HEK293T (cell line): ENCODE measurements at regions not wholly inside any gene's neighbourhood (a gene's known extent, or its start where the extent isn't known, plus 50 kb on each side); places are given as distances from the start of the nearest gene placed in this dataset.

Source experiments
- BHLHE40 ChIP-seq: fragments of 450-650 bp; IDR thresholded peaks from 2 replicates; pipeline ENCODE4 v1.6.1; 2016; ENCODE audit warnings: mild to moderate bottlenecking, moderate library complexity, borderline replicate concordance
- ELF4 ChIP-seq: fragments of 450-650 bp; IDR thresholded peaks from 2 replicates; pipeline ENCODE4 v1.6.1; 2017; ENCODE audit warnings: antibody characterized with exemption
- FOXA1 ChIP-seq: fragments of 450-650 bp; IDR thresholded peaks from 2 replicates; pipeline ENCODE4 v1.6.1; 2016; ENCODE audit warnings: mild to moderate bottlenecking
- FOXK2 ChIP-seq: fragments of 450-650 bp; IDR thresholded peaks from 2 replicates; pipeline ENCODE4 v1.6.1; 2016; ENCODE audit warnings: mild to moderate bottlenecking
- HDGF ChIP-seq: fragments of 450-650 bp; IDR thresholded peaks from 2 replicates; pipeline ENCODE4 v1.6.1; 2017; ENCODE audit warnings: antibody characterized with exemption, borderline replicate concordance
- LEF1 ChIP-seq: fragments of 450-650 bp; IDR thresholded peaks from 2 replicates; pipeline ENCODE4 v1.6.1; 2017; ENCODE audit warnings: mild to moderate bottlenecking, borderline replicate concordance
- NFRKB ChIP-seq: fragments of 450-650 bp; IDR thresholded peaks from 2 replicates; pipeline ENCODE4 v1.6.1; 2016; ENCODE audit warnings: mild to moderate bottlenecking, moderate library complexity
- PKNOX1 ChIP-seq: fragments of 450-650 bp; IDR thresholded peaks from 2 replicates; pipeline ENCODE4 v1.6.1; 2016
- SP1 ChIP-seq: fragments of 450-650 bp; IDR thresholded peaks from 2 replicates; pipeline ENCODE4 v1.6.1; 2017
- SUZ12 ChIP-seq: fragments of 450-650 bp; IDR thresholded peaks from 2 replicates; pipeline ENCODE4 v1.6.1; 2016; ENCODE audit warnings: mild to moderate bottlenecking
- TARDBP ChIP-seq: fragments of 450-650 bp; IDR thresholded peaks from 2 replicates; pipeline ENCODE4 v1.6.1; 2016
- ZNF384 ChIP-seq: fragments of 450-650 bp; IDR thresholded peaks from 2 replicates; pipeline ENCODE4 v1.6.1; 2016

DNA sequence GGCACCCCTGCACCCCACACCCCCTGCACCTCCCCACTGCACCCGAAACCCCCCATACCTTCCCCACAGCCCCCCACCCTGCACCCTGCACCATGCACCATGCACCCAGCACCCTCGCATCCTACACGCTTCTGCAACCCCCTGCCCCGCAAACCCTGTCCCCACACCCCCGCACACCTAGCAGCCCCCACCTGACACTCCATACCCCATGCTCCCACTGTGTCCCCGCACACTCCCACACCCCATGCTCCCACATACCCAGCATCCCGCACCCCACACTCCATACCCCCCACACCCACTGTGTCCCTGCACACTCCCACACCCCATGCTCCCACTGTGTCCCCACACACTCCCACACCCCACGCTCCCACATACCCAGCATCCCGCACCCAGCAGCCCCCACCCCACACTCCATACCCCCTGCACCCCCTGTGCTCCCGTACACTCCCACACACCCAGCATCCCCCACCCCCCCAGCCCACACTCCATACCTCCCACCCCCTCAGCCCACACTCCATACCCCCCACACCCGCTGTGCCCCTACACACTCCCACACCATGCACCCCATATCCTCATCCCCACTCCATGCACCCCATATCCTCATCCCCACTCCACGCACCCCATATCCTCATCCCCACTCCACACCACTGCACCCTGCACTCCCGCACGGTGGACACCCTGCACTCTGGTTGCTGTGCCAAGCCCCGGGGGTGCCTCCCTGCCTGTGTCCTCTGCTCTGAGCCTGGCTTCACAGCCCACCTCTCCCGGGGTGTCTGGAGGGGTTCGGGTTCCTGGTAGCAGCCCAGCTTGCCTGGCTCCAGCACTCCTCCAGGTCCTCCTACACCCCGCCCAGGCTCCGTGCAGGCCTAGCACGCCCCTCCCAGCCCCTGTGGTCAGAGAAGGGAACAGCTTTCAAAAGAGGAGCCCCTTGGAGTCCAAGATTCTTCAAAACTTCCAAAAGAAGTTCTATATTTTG, 93.9 kb upstream of the CTDP1 start:
- TF ChIP-seq PKNOX1 (no peak), LEF1 (no peak), TARDBP (no peak), SP1 (no peak), BHLHE40 (no peak), SUZ12 (no peak), NFRKB (no peak), ZNF384 (no peak), ELF4 (no peak), HDGF (no peak), FOXK2 (no peak), FOXA1 (no peak)
